GM12874 (cell line): ENCODE measurements at regions not wholly inside any gene's neighbourhood (a gene's known extent, or its start where the extent isn't known, plus 50 kb on each side); places are given as distances from the start of the nearest gene placed in this dataset.

Experiments
- TF ChIP-seq, protein P1 (sequence below): IDR thresholded peaks from 2 replicates; pipeline ENCODE4 v1.5.1; 2011; ENCODE audit warnings: low read depth, mild to moderate bottlenecking, control low read depth, low read length, moderate library complexity; ENCODE audit not compliant: insufficient read depth

DNA sequence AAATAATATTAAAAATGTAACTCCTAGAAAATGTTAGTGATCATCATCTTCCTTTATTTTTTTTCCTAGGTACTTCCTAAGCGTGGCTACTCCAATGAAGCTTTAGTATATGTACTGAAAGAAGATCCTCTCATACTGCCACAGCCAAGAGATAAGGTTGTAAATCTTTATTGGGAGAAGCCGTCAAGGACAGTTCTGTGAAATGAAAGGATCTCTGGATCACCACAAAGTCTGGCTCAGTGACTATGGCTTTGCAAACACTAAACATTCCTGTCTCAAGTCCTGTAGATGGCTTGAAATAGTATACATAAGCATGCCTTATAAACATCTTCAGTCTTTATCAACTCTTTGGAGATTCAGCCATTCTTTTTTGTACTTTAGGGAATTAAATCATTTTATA is 61.2 kb upstream of the DPH5 start:
- TF ChIP-seq, protein P1, sequence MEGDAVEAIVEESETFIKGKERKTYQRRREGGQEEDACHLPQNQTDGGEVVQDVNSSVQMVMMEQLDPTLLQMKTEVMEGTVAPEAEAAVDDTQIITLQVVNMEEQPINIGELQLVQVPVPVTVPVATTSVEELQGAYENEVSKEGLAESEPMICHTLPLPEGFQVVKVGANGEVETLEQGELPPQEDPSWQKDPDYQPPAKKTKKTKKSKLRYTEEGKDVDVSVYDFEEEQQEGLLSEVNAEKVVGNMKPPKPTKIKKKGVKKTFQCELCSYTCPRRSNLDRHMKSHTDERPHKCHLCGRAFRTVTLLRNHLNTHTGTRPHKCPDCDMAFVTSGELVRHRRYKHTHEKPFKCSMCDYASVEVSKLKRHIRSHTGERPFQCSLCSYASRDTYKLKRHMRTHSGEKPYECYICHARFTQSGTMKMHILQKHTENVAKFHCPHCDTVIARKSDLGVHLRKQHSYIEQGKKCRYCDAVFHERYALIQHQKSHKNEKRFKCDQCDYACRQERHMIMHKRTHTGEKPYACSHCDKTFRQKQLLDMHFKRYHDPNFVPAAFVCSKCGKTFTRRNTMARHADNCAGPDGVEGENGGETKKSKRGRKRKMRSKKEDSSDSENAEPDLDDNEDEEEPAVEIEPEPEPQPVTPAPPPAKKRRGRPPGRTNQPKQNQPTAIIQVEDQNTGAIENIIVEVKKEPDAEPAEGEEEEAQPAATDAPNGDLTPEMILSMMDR = no peak

DNA sequence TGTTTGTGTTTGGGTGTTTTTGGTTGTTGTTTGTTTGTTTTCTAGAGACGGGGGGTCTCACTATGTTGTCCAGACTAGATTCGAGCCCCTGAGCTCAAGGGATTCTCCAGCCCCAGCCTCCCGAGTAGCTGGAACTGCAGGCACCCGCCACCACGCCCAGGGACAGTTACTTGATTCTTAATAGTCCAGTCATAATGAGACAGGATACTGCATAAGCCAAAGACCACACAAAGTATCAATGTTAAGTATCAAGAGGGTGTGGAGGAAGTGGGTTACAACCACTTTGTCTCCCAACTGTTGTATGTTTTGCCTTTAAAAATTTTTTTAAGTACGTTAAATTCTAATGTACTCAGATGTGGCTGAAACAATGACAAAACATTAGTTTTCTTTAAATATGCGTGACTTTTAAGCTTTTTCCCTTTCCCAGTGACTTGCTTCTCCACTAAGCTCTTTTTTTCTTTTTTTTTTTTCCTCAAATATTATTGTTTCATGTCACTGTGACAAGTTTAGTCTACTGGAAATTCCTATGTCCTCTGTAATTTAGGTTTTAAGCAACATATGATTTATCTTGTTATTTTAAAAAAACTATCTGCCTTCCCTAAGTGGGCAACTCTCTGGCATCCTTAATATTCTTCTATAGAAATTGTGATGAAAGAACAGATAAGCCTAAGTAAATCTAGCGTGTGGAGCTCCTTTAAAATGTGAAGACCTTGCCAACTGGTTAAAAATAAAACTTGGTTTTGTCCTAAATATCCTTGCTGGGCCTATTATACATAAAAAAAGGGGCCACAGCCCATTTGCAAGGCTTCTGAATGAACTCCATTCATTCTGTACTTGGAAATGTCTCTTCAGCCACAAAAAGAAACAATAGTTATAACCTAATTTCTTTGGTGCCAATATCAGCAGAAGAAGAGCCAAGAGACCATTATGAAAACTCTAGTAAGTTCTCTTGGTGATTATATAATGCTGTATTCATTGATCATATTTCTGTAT is 56.2 kb upstream of the DPH5 start:
- TF ChIP-seq, protein P1 = no peak

DNA sequence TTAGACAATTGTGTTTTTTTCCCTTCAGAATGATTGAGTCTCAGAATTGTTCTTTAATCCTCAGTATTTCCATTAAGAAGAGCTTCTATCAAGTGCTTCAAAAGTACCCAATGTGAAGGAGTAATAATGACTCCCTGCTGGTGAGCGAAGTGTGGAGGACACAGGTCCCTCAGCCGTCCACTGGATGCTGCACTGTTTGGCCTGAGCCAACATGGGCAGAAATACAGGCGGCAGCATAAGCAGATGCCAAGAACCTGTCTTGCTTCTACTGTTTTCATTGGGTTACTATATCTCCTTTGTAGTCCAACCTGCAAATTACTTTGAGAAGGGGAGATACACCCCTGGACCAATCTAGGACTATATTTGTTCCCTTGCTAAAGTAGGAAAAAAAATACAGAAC is 55.3 kb upstream of the DPH5 start:
- TF ChIP-seq, protein P1 = no peak

DNA sequence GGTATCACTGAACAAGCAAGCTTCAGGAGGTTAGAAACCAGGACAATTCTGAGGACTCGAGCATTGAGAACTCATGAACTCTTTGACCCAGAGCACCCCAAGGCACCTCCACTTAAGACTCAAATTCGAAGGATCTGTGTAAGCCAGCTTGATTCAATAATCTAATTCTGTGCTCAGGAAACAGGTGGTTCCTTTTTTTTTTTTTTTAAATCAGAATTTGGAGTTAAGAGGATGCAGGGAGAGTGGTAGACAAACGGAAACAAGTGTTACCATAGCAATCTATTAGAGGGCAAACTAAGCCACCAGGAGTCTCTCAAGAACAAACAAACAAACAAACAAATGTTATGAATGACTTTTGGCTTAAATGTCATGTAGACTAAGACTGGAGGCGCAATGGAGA is 53.8 kb upstream of the DPH5 start:
- TF ChIP-seq, protein P1 = no peak

DNA sequence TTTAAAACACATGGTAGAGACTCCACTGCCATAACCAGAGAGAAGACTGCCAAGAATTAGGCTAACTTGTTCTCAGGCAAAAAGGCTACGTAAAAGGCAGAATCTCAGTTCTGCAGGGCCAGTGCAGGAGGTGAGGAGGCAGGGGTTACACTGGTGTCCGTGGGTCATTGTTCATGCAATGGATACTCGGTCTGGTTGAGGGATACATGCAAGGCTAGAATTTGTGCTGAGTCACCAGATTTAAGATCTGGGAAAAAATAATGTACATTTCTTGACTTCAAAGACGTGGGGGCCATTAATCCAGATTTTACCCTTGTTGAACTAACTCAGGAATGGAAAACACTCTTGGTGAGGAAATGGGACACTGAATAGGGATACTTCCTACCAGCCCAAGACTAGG is 52.3 kb upstream of the DPH5 start:
- TF ChIP-seq, protein P1 = no peak

DNA sequence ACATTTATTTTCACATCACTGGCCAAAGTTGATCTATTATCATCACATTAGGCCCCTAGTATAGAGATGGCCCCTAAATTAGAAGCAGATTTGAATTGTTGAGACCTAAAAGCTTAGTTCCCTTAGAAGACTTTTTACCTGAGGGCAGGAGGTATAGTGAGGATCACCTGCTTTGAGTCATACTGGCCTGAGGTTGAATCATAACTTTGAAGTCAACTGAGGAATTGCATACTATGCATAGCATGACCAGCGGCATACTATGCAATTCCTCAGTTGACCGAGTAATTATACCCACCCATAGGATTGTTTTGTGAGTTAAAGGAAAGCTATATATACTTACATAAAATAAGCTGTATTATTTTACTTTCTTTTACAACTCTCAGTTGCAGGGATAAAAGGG is 50.3 kb upstream of the DPH5 start:
- TF ChIP-seq, protein P1 = no peak
